ENCODE measurements at regions not wholly inside any gene's neighbourhood (a gene's known extent, or its start where the extent isn't known, plus 50 kb on each side); places are given as distances from the start of the nearest gene placed in this dataset.

- ChIA-PET CTCF (no interaction called here), POLR2A (no interaction called here)
- TF ChIP-seq, protein P1, sequence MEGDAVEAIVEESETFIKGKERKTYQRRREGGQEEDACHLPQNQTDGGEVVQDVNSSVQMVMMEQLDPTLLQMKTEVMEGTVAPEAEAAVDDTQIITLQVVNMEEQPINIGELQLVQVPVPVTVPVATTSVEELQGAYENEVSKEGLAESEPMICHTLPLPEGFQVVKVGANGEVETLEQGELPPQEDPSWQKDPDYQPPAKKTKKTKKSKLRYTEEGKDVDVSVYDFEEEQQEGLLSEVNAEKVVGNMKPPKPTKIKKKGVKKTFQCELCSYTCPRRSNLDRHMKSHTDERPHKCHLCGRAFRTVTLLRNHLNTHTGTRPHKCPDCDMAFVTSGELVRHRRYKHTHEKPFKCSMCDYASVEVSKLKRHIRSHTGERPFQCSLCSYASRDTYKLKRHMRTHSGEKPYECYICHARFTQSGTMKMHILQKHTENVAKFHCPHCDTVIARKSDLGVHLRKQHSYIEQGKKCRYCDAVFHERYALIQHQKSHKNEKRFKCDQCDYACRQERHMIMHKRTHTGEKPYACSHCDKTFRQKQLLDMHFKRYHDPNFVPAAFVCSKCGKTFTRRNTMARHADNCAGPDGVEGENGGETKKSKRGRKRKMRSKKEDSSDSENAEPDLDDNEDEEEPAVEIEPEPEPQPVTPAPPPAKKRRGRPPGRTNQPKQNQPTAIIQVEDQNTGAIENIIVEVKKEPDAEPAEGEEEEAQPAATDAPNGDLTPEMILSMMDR (IDR thresholded peaks at IDR 0.05; ENCODE audit: low read depth, low read length), result no peak
- H3K27me3 ChIP-seq (ENCODE audit: control insufficient read depth, insufficient read depth, low read length), result no peaks in the 10 kb centered on the region
- DNase-seq (ENCODE audit: low read depth, low spot score), result no peak
- H3K27ac ChIP-seq (ENCODE audit: low read depth, low read length), result no peak overlapping the region
- no peak overlapping the region for H3K4me3 ChIP-seq (ENCODE audit: low read depth, low read length)
- no peaks in the 10 kb centered on the region for H3K9me3 ChIP-seq (ENCODE audit: control insufficient read depth, insufficient read depth, low read length)
Observed at GRCh38 chr5:106966686-106967315, 703.9 kb downstream of the EFNA5 start.

DNA sequence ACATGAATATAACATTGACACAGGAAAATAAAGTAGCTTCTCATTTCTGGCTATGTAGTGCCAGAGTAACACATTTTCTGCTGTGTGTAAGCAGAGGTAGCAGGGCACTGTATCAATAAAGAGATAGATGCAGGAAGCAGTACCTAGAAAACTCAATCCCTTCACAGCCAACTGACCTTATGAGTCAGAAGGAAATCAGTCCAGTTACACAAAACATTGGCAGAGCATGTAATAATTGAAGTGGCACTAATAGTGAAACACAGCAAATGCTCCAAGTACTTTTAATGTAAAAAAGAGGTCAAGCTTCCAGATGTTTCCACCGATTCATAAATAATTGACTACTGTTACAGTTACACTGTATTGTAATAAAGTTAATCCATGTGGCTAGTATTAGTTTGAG is 706.6 kb downstream of the EFNA5 start:
- no peak for DNase-seq (ENCODE audit: low read depth, low spot score)
- Histone ChIP-seq H3K27ac (ENCODE audit: low read depth, low read length) (no peak overlapping the region), H3K4me3 (ENCODE audit: low read depth, low read length) (no peak overlapping the region), H3K27me3 (ENCODE audit: control insufficient read depth, insufficient read depth, low read length) (no peaks in the 10 kb centered on the region), H3K9me3 (ENCODE audit: control insufficient read depth, insufficient read depth, low read length) (no peaks in the 10 kb centered on the region)
- ChIA-PET CTCF (interaction anchor here (0.5 to 0.7 kb wide), 2 partner anchors 221 to 290 kb away, joined by 3 to 5 read pairs; no protein-coding TSS in a partner anchor), POLR2A (no interaction called here)
- TF ChIP-seq, protein P1 (IDR thresholded peaks at IDR 0.05; ENCODE audit: low read depth, low read length), result no peak

DNA sequence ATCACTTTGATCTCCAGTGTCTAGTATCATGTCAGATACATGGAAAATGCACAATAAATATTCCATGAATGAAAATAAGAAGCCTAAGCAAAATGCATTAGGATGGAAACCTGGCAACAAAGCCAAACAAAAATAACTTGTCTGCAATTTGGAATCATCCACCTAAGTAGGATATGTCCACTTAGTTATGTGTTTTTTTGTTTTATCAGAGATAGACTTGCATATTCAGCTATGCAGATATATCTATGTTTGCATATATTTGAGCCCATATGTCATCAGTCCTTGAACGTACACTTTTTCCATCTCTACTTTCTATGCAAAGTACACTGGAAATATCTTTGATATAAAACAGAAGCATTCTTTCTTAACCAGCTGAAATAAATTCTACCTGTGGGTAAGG is 707.1 kb downstream of the EFNA5 start:
- Histone ChIP-seq H3K27ac (ENCODE audit: low read depth, low read length) (no peak overlapping the region), H3K9me3 (ENCODE audit: control insufficient read depth, insufficient read depth, low read length) (no peaks in the 10 kb centered on the region), H3K27me3 (ENCODE audit: control insufficient read depth, insufficient read depth, low read length) (no peaks in the 10 kb centered on the region), H3K4me3 (ENCODE audit: low read depth, low read length) (no peak overlapping the region)
- TF ChIP-seq, protein P1 (IDR thresholded peaks at IDR 0.05; ENCODE audit: low read depth, low read length), result no peak
- POLR2A ChIA-PET, result no interaction called here
- CTCF ChIA-PET, result interaction anchor here (0.7 kb wide), 1 partner anchor 222 kb away, joined by 3 read pairs; no protein-coding TSS in a partner anchor
- DNase-seq (ENCODE audit: low read depth, low spot score), result no peak

GRCh38 chr5:106962464-106963230 is 708.1 kb downstream of the EFNA5 start:
- ChIA-PET CTCF (no interaction called here), POLR2A (no interaction called here)
- H3K27ac ChIP-seq (ENCODE audit: low read depth, low read length), result no peak overlapping the region
- H3K4me3 ChIP-seq (ENCODE audit: low read depth, low read length), result no peak overlapping the region
- TF ChIP-seq, protein P1 (IDR thresholded peaks at IDR 0.05; ENCODE audit: low read depth, low read length), result no peak
- no peak for DNase-seq (ENCODE audit: low read depth, low spot score)
- no peaks in the 10 kb centered on the region for H3K27me3 ChIP-seq (ENCODE audit: control insufficient read depth, insufficient read depth, low read length)
- no peaks in the 10 kb centered on the region for H3K9me3 ChIP-seq (ENCODE audit: control insufficient read depth, insufficient read depth, low read length)

DNA sequence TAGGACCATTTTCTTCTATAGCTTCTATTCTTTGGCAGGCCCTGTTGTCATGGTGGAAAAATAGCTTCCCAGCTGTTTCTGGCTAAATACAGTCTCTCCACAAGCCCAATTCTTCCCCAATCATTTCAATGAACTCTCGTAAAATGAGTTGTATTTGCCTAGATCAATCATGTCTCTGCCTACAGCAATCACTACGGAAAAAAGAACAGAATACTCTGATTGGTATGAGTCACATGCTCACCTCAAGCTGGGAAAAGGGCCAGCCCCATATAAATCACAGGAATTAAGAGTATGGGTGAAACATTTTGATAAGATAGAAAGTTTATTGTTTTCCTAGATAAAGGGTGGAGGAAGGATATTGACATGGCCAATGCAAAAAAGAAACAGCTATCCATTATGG is 711.4 kb downstream of the EFNA5 start:
- H3K4me3 ChIP-seq (ENCODE audit: low read depth, low read length), result no peak overlapping the region
- H3K27me3 ChIP-seq (ENCODE audit: control insufficient read depth, insufficient read depth, low read length), result no peaks in the 10 kb centered on the region
- no peaks in the 10 kb centered on the region for H3K9me3 ChIP-seq (ENCODE audit: control insufficient read depth, insufficient read depth, low read length)
- ChIA-PET POLR2A (no interaction called here), CTCF (no interaction called here)
- TF ChIP-seq, protein P1 (IDR thresholded peaks at IDR 0.05; ENCODE audit: low read depth, low read length), result no peak
- no peak for DNase-seq (ENCODE audit: low read depth, low spot score)
- no peak overlapping the region for H3K27ac ChIP-seq (ENCODE audit: low read depth, low read length)
